ENCODE measurements at regions not wholly inside any gene's neighbourhood (a gene's known extent, or its start where the extent isn't known, plus 50 kb on each side); places are given as distances from the start of the nearest gene placed in this dataset.

- Histone ChIP-seq H3K27me3 (ENCODE audit: control insufficient read depth in 1 of 2, insufficient read depth in 2 of 2, low read length in 2 of 2) (peaks cover 10 to 61% of the 10 kb centered on the region in 2 experiments), H4K20me1 (ENCODE audit: insufficient read depth, low read length) (no peaks in the 10 kb centered on the region; the same call in 1 of the 2 replicates), H3K9me3 (ENCODE audit: low read length) (no peaks in the 10 kb centered on the region), H3K36me3 (replicated peaks in 1 of 2; ENCODE audit: control insufficient read depth in 1 of 2, insufficient read depth in 2 of 2, low read length in 2 of 2) (no peaks in the 10 kb centered on the region), H3K27ac (ENCODE audit: extremely low read length, insufficient read depth, low read length) (no peak overlapping the region), H3K4me2 (ENCODE audit: low read depth, low read length) (no peak overlapping the region), H3K9ac (ENCODE audit: insufficient read depth, low read depth, low read length) (no peak overlapping the region), H3K79me2 (ENCODE audit: insufficient read depth, low read length) (no peaks in the 10 kb centered on the region), H2AFZ (ENCODE audit: low read length) (no peak overlapping the region), H3K4me3 (replicated peaks in 1 of 3; ENCODE audit: insufficient read depth in 1 of 3, low read depth in 2 of 3, low read length in 3 of 3) (no peak overlapping the region), H3K4me1 (ENCODE audit: insufficient read depth, low read length) (no peaks in the 10 kb centered on the region)
- in situ Hi-C loops (cut with HindIII; ENCODE audit: extremely low pct_ligation_motif_present, low pct_unique_long_range_greater_than_20kb) = no loop called here
- no peak for TF ChIP-seq ZNF781 (CRISPR knock-in tag; IDR thresholded peaks at IDR 0.05; ENCODE audit: borderline replicate concordance, not compliant biosample characterization)
- no peak for TF ChIP-seq ZNF350 (CRISPR knock-in tag; IDR thresholded peaks at IDR 0.05; ENCODE audit: borderline replicate concordance, low read depth)
- no peak for TF ChIP-seq ASH2L (IDR thresholded peaks at IDR 0.05; ENCODE audit: insufficient read length, low read depth, low read length)
- TF ChIP-seq PHF20 (CRISPR knock-in tag; IDR thresholded peaks at IDR 0.05) = no peak
- no peak for TF ChIP-seq NCOR1 (IDR thresholded peaks at IDR 0.05; ENCODE audit: borderline replicate concordance, low read length)
- ATAC-seq = no peak
- WGBS (ENCODE audit: low lambda C conversion rate) = 23% methylated on average over 9 of the region's 9 CpGs
- intact Hi-C loops (cut with micrococcal nuclease; ENCODE audit: unreplicated experiment) = no loop called here
- CTCF ChIA-PET (ENCODE audit: low intra/inter-chr PET ratio, low total read pairs) = no interaction called here
- no peak for FAIRE-seq
- no peak for DNase-seq (ENCODE audit: low spot score)
- POLR2A ChIA-PET = no interaction called here
- no TSS peak for BruUV-seq (replicated peaks)
Measured at GRCh38 chr17:73986641-73987177, 216.8 kb upstream of the RPL38 start.

GRCh38 chr17:73987395-73987794 lies 216.1 kb upstream of the RPL38 start:
- H3K4me2 ChIP-seq (ENCODE audit: low read depth, low read length) = no peak overlapping the region
- FAIRE-seq (no peak), DNase-seq (ENCODE audit: low spot score) (no peak), ATAC-seq (peak; percentile 19; the same call in 1 of the 3 replicates)
- no peak overlapping the region for H3K9ac ChIP-seq (ENCODE audit: insufficient read depth, low read depth, low read length)
- no peak for TF ChIP-seq GRHL1 (CRISPR knock-in tag; conservative IDR thresholded peaks at IDR 0.05)
- no peak for TF ChIP-seq ZKSCAN8 (CRISPR knock-in tag; IDR thresholded peaks at IDR 0.05; ENCODE audit: borderline replicate concordance)
- TF ChIP-seq FOXP1 (IDR thresholded peaks at IDR 0.05) = no peak
- TF ChIP-seq FOXP1 (CRISPR knock-in tag; IDR thresholded peaks at IDR 0.05) = no peak
- TF ChIP-seq HDAC1 (CRISPR knock-in tag; IDR thresholded peaks at IDR 0.05) = no peak
- no peak for TF ChIP-seq XRCC5 (optimal IDR thresholded peaks at IDR 0.05; ENCODE audit: low read length)
- TF ChIP-seq ZNF83 (CRISPR knock-in tag; IDR thresholded peaks at IDR 0.05; ENCODE audit: borderline replicate concordance) = no peak
- no peak for TF ChIP-seq GLMP (CRISPR knock-in tag; IDR thresholded peaks at IDR 0.05; ENCODE audit: borderline replicate concordance)
- no peak for TF ChIP-seq ZNF777 (CRISPR knock-in tag; IDR thresholded peaks at IDR 0.05)
- no peak for TF ChIP-seq TARDBP (CRISPR knock-in tag; IDR thresholded peaks at IDR 0.05)
- no peak for TF ChIP-seq MXD4 (CRISPR knock-in tag; IDR thresholded peaks at IDR 0.05)
- TF ChIP-seq PHB2 (IDR thresholded peaks at IDR 0.05; ENCODE audit: partially characterized antibody) = no peak
- H3K4me1 ChIP-seq (ENCODE audit: insufficient read depth, low read length) = no peaks in the 10 kb centered on the region
- intact Hi-C loops (cut with micrococcal nuclease; ENCODE audit: unreplicated experiment) (no loop called here), in situ Hi-C loops (cut with HindIII; ENCODE audit: extremely low pct_ligation_motif_present, low pct_unique_long_range_greater_than_20kb) (no loop called here)
- no peaks in the 10 kb centered on the region for H3K9me3 ChIP-seq (ENCODE audit: low read length)
- no peaks in the 10 kb centered on the region for H3K79me2 ChIP-seq (ENCODE audit: insufficient read depth, low read length)
- no TSS peak for BruUV-seq (replicated peaks)
- H3K27me3 ChIP-seq (ENCODE audit: control insufficient read depth in 1 of 2, insufficient read depth in 2 of 2, low read length in 2 of 2) = peaks cover 10 to 63% of the 10 kb centered on the region in 2 experiments
- H3K36me3 ChIP-seq (replicated peaks in 1 of 2; ENCODE audit: control insufficient read depth in 1 of 2, insufficient read depth in 2 of 2, low read length in 2 of 2) = no peaks in the 10 kb centered on the region
- ChIA-PET CTCF (ENCODE audit: low intra/inter-chr PET ratio, low total read pairs) (no interaction called here), POLR2A (no interaction called here)
- no peak overlapping the region for H3K27ac ChIP-seq (ENCODE audit: extremely low read length, insufficient read depth, low read length)
- no peak overlapping the region for H3K4me3 ChIP-seq (replicated peaks in 1 of 3; ENCODE audit: insufficient read depth in 1 of 3, low read depth in 2 of 3, low read length in 3 of 3)
- no peak overlapping the region for H2AFZ ChIP-seq (ENCODE audit: low read length)
- H4K20me1 ChIP-seq (ENCODE audit: insufficient read depth, low read length) = no peaks in the 10 kb centered on the region; the same call in 1 of the 2 replicates
- WGBS (ENCODE audit: low lambda C conversion rate) = 24% methylated on average over 9 of the region's 9 CpGs

All from HepG2 (cell line).